GM12878 (cell line): ENCODE measurements at regions not wholly inside any gene's neighbourhood (a gene's known extent, or its start where the extent isn't known, plus 50 kb on each side); places are given as distances from the start of the nearest gene placed in this dataset.

Experiments used
- ATAC-seq: fragments of 200-7000 bp; cut with Tn5 transposase; 3 replicates; pipeline ENCODE4 v1.9.1; 2020; ENCODE audit warnings: mild to moderate bottlenecking, moderate library complexity
- BruUV-seq: library from RNA; stranded (reverse); fragments of 400-500 nt; replicated peaks from 2 replicates; lab custom pipeline; 2021; lab: Mats Ljungman, UMichigan
- CTCF ChIA-PET: fragments of 300-600 bp; sonication (Branson Sonifier 250); formaldehyde crosslinking; extraction: SDS; loops from one replicate; lab custom pipeline; 2021; ENCODE audit warnings: inconsistent platforms; lab: Yijun Ruan, JAX
- POLR2A ChIA-PET: fragments of 350-600 bp; formaldehyde crosslinking; extraction: SDS; loops from one replicate; lab custom pipeline; 2021; ENCODE audit warnings: inconsistent platforms; lab: Charles Lee
- RAD21 ChIA-PET: fragments of 300-600 bp; sonication (Branson Sonifier 250); formaldehyde crosslinking; loops from one replicate; lab custom pipeline; 2023; ENCODE audit warnings: antibody characterized with exemption; ENCODE audit not compliant: unreplicated experiment; lab: Charles Lee
- SMC1A ChIA-PET: fragments of 300-600 bp; sonication (Branson Sonifier 250); formaldehyde crosslinking; loops from one replicate; lab custom pipeline; 2023; ENCODE audit not compliant: unreplicated experiment, uncharacterized antibody; lab: Charles Lee
- DNase-seq: peaks from one replicate; pipeline ENCODE4 v3.0.0-alpha.2; 2011; ENCODE audit warnings: low read depth, low spot score
- FAIRE-seq: peaks from 3 replicates; lab custom pipeline; 2011; peaks lifted over from hg19 to GRCh38; lab: Jason Lieb, UNC
- H2AFZ ChIP-seq: 2 replicates; pipeline ENCODE4 v1.6.0; 2011; ENCODE audit warnings: low read depth, low read length, control low read depth; ENCODE audit not compliant: control insufficient read depth
- H3K27ac ChIP-seq: 2 replicates; pipeline ENCODE4 v1.5.1; 2011; ENCODE audit warnings: control low read depth; ENCODE audit not compliant: control insufficient read depth, insufficient read depth
- H3K27me3 ChIP-seq, 2 experiments: replicated peaks in 1 of 2; 2 replicates each; pipeline versions ENCODE4 v1.6.0 to v1.6.1; 2011; ENCODE audit warnings: low read length in 1 of 2; ENCODE audit not compliant: control insufficient read depth in 2 of 2, insufficient read depth in 2 of 2
- H3K36me3 ChIP-seq, 2 experiments: 2 replicates each; pipeline ENCODE4 v1.5.1; 2011; ENCODE audit warnings: low read length in 1 of 2; ENCODE audit not compliant: control insufficient read depth in 2 of 2, insufficient read depth in 2 of 2
- H3K4me1 ChIP-seq: 2 replicates; pipeline ENCODE4 v1.6.1; 2011; ENCODE audit warnings: mild to moderate bottlenecking, low read length, moderate library complexity, mixed read lengths; ENCODE audit not compliant: control insufficient read depth, insufficient read depth
- H3K4me2 ChIP-seq: 2 replicates; pipeline ENCODE4 v1.6.0; 2011; ENCODE audit warnings: control low read depth; ENCODE audit not compliant: control insufficient read depth, insufficient read depth
- H3K4me3 ChIP-seq: fragments of 200-600 bp; sonication (generic); 2 replicates; pipeline ENCODE4 v1.5.1; 2016
- H3K79me2 ChIP-seq: 2 replicates; pipeline ENCODE4 v1.6.0; 2011; ENCODE audit warnings: low read length; ENCODE audit not compliant: control insufficient read depth, insufficient read depth
- H3K9ac ChIP-seq: 2 replicates; pipeline ENCODE4 v1.8.0; 2011; ENCODE audit warnings: low read length, control low read depth, mixed read lengths; ENCODE audit not compliant: control insufficient read depth, insufficient read depth
- H3K9me3 ChIP-seq: replicated peaks from 3 replicates; pipeline ENCODE4 v1.5.1; 2011; ENCODE audit warnings: mild to moderate bottlenecking, low read length; ENCODE audit not compliant: control insufficient read depth, insufficient read depth
- H4K20me1 ChIP-seq: 2 replicates; pipeline ENCODE4 v1.6.0; 2011; ENCODE audit not compliant: control insufficient read depth, insufficient read depth
- BRCA1 ChIP-seq: IDR thresholded peaks from 2 replicates; pipeline ENCODE4 v1.6.1; 2011; ENCODE audit warnings: low read depth, low read length, improper control_type of control experiment
- CHD2 ChIP-seq: IDR thresholded peaks from 2 replicates; pipeline ENCODE4 v1.6.1; 2011; ENCODE audit warnings: low read depth, low read length, improper control_type of control experiment, borderline replicate concordance
- CREB1 ChIP-seq: IDR thresholded peaks from 2 replicates; pipeline ENCODE4 v1.6.1; 2012; ENCODE audit warnings: low read depth, mild to moderate bottlenecking, inconsistent platforms
- DPF2 ChIP-seq: fragments of 450-650 bp; IDR thresholded peaks from 2 replicates; pipeline ENCODE4 v1.6.1; 2017; ENCODE audit warnings: mild to moderate bottlenecking
- ESRRA ChIP-seq: IDR thresholded peaks from 2 replicates; pipeline ENCODE4 v1.6.1; 2012; ENCODE audit warnings: mild to moderate bottlenecking, low read length, improper control_type of control experiment
- HDGF ChIP-seq: fragments of 450-650 bp; IDR thresholded peaks from 2 replicates; pipeline ENCODE4 v1.6.1; 2016; ENCODE audit warnings: antibody characterized with exemption
- IKZF2 ChIP-seq, 2 experiments: fragments of 450-650 bp; IDR thresholded peaks; 2 replicates each; pipeline ENCODE4 v1.6.1; 2017; ENCODE audit warnings: mild to moderate bottlenecking in 2 of 2, moderate library complexity in 2 of 2
- KAT2A ChIP-seq: conservative IDR thresholded peaks from 2 replicates; pipeline ENCODE4 v1.6.1; 2011; ENCODE audit warnings: low read depth, low read length; ENCODE audit not compliant: control insufficient read depth
- KDM1A ChIP-seq: fragments of 200-600 bp; sonication (generic); IDR thresholded peaks from 2 replicates; pipeline ENCODE4 v1.6.1; 2016; ENCODE audit warnings: borderline replicate concordance
- MEF2B ChIP-seq: fragments of 450-650 bp; IDR thresholded peaks from 2 replicates; pipeline ENCODE4 v1.6.1; 2018; ENCODE audit warnings: mild to moderate bottlenecking, moderate library complexity; ENCODE audit not compliant: partially characterized antibody, poor library complexity, severe bottlenecking
- MYB ChIP-seq: fragments of 150-350 bp; IDR thresholded peaks from 2 replicates; pipeline ENCODE4 v1.6.1; 2014; ENCODE audit warnings: mild to moderate bottlenecking, low read depth, low read length, borderline replicate concordance
- NR2C1 ChIP-seq: fragments of 450-650 bp; IDR thresholded peaks from 2 replicates; pipeline ENCODE4 v1.6.1; 2017; ENCODE audit warnings: antibody characterized with exemption, mild to moderate bottlenecking, moderate library complexity
- PML ChIP-seq: IDR thresholded peaks from 2 replicates; pipeline ENCODE4 v1.6.1; 2012; ENCODE audit warnings: low read length, inconsistent platforms
- POLR2AphosphoS2 ChIP-seq: IDR thresholded peaks from 2 replicates; pipeline ENCODE4 v1.6.1; 2011; ENCODE audit warnings: low read depth, mild to moderate bottlenecking, low read length, improper control_type of control experiment, moderate library complexity
- SIX5 ChIP-seq: IDR thresholded peaks from 2 replicates; pipeline ENCODE4 v1.6.1; 2011; ENCODE audit warnings: mild to moderate bottlenecking, low read depth, low read length, moderate library complexity; ENCODE audit not compliant: severe bottlenecking
- SMC3 ChIP-seq: IDR thresholded peaks from 2 replicates; pipeline ENCODE4 v1.6.1; 2011; ENCODE audit warnings: low read length, improper control_type of control experiment, borderline replicate concordance
- STAT3 ChIP-seq: IDR thresholded peaks from 2 replicates; pipeline ENCODE4 v1.6.1; 2011; ENCODE audit warnings: low read depth, low read length, improper control_type of control experiment
- TAF1 ChIP-seq: IDR thresholded peaks from 2 replicates; pipeline ENCODE4 v1.6.1; 2011; ENCODE audit warnings: mild to moderate bottlenecking, low read depth, low read length, borderline replicate concordance
- TCF12 ChIP-seq: IDR thresholded peaks from 2 replicates; pipeline ENCODE4 v1.6.1; 2011; ENCODE audit warnings: low read depth, mild to moderate bottlenecking, low read length
- ZBED1 ChIP-seq: IDR thresholded peaks from 2 replicates; pipeline ENCODE4 v1.6.1; 2016; ENCODE audit warnings: borderline replicate concordance
- ZNF274 ChIP-seq: IDR thresholded peaks from one replicate; pipeline ENCODE4 v1.8.0; 2011; ENCODE audit not compliant: insufficient read length, insufficient read depth
- WGBS: methylation state at CpG from one replicate; pipeline ENCODE4 v1.1.6; 2016; ENCODE audit warnings: low lambda C conversion rate; ENCODE audit not compliant: insufficient replicate concordance, insufficient coverage; ENCODE audit errors: missing lambda C conversion rate; 5-methylcytosine and 5-hydroxymethylcytosine counted together
- in situ Hi-C: fragments of 300-500 bp; cut with MboI; formaldehyde crosslinking; loops from 9 replicates; pipeline ENCODE4 v1.14.3; 2018; ENCODE audit warnings: mixed read lengths
- intact Hi-C: fragments of 100-400 bp; cut with micrococcal nuclease; formaldehyde crosslinking; loops from one replicate; pipeline ENCODE4 v1.14.2; 2022; ENCODE audit not compliant: unreplicated experiment

DNA sequence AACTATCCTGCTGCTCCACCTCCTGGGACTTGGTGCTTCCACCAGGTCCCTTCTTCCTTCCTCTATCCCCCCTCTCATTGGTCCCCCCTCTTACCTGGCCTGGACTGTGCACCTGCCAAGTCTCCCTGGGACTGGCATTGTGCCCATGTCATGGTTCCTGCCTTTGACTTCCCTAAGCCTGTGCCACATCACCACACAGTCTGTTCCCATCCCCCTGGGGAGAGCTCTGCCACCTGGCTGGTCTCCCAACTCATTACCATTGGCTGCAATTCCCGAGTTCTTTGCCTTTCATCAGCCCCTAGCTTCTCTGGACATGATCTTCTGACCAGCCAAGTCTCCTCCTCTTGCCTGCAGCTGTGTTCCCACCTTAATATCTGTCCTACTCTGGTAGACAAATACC, 180.3 kb downstream of the SREK1 start:
- ChIA-PET SMC1A (interaction anchor here (1.9 kb wide), 1 partner anchor 10 kb away, joined by 7 read pairs; no protein-coding TSS in a partner anchor), RAD21 (interaction anchor here (1.6 kb wide), 1 partner anchor 18 kb away, joined by 4 read pairs; no protein-coding TSS in a partner anchor), POLR2A (no interaction called here), CTCF (interaction anchor here (0.9 kb wide), 1 partner anchor 18 kb away, joined by 4 read pairs; no protein-coding TSS in a partner anchor)
- H4K20me1 ChIP-seq = no peaks in the 10 kb centered on the region
- H3K79me2 ChIP-seq = no peaks in the 10 kb centered on the region
- H3K9ac ChIP-seq = no peak overlapping the region
- BruUV-seq = no TSS peak
- TF ChIP-seq POLR2AphosphoS2 = no peak
- TF ChIP-seq NR2C1 = no peak
- no peak for TF ChIP-seq MYB
- no peak for TF ChIP-seq KDM1A
- TF ChIP-seq ZBED1 = no peak
- TF ChIP-seq TCF12 = no peak
- no peak for TF ChIP-seq ZNF274
- no peak for TF ChIP-seq KAT2A
- TF ChIP-seq STAT3 = no peak
- no peak for TF ChIP-seq SMC3
- intact Hi-C loops = no loop called here
- H3K27ac ChIP-seq = no peak overlapping the region
- in situ Hi-C loops = no loop called here
- FAIRE-seq = no peak
- 0% methylated on average over 1 of the region's 1 CpG for WGBS
- no peaks in the 10 kb centered on the region for H3K9me3 ChIP-seq
- H3K4me2 ChIP-seq = no peak overlapping the region
- ATAC-seq = no peak
- H3K4me1 ChIP-seq = no peaks in the 10 kb centered on the region
- no peak for DNase-seq
- no peaks in the 10 kb centered on the region for H3K36me3 ChIP-seq
- no peaks in the 10 kb centered on the region; a peak in 1 of 4 replicates for H3K27me3 ChIP-seq
- H2AFZ ChIP-seq = no peak overlapping the region
- H3K4me3 ChIP-seq = no peak overlapping the region

DNA sequence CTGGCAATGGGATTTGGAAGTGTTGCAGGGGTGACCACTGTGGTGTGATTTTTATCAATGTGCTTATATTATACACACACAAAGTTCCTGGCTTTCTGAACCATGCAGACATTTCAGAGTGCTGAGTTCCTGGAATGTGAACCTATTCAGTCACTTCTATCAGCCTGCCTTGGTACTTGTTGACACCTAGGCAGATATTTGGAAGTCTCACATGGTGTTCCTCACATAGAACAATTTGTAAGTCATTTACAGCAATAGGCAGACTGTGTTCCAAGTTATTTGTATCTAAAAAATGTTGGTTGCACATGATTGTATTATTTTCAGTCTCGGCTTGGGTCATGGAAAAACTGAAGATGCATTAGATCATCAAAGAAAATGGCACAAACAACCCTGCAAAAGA, 182.2 kb downstream of the SREK1 start:
- no peaks in the 10 kb centered on the region; a peak in 1 of 4 replicates for H3K27me3 ChIP-seq
- no peaks in the 10 kb centered on the region for H4K20me1 ChIP-seq
- H3K79me2 ChIP-seq = no peaks in the 10 kb centered on the region
- POLR2A ChIA-PET = no interaction called here
- DNase-seq (no peak), ATAC-seq (no peak), FAIRE-seq (no peak)
- RAD21 ChIA-PET = no interaction called here
- no peaks in the 10 kb centered on the region for H3K36me3 ChIP-seq
- no TSS peak for BruUV-seq
- intact Hi-C loops (no loop called here), in situ Hi-C loops (no loop called here)
- H3K4me2 ChIP-seq = no peak overlapping the region
- TF ChIP-seq MEF2B (no peak), PML (no peak), CHD2 (no peak), BRCA1 (no peak), SIX5 (no peak), ESRRA (no peak), TAF1 (no peak), CREB1 (no peak), IKZF2 (IDR thresholded peaks at IDR 0.05) (no peak), HDGF (no peak), DPF2 (no peak)
- H3K9me3 ChIP-seq = no peaks in the 10 kb centered on the region
- H3K27ac ChIP-seq = no peak overlapping the region
- no peaks in the 10 kb centered on the region for H3K4me1 ChIP-seq
- no peak overlapping the region for H3K9ac ChIP-seq
- H3K4me3 ChIP-seq = no peak overlapping the region
- CTCF ChIA-PET = interaction anchor here (1.1 kb wide), 1 partner anchor 20 kb away, joined by 4 read pairs; no protein-coding TSS in a partner anchor
- SMC1A ChIA-PET = interaction anchor here (0.9 kb wide), 1 partner anchor 51 kb away, joined by 3 read pairs; no protein-coding TSS in a partner anchor
- no peak overlapping the region for H2AFZ ChIP-seq
- 0% methylated on average over 1 of the region's 1 CpG for WGBS
